GM19240 (cell line): ENCODE measurements at regions not wholly inside any gene's neighbourhood (a gene's known extent, or its start where the extent isn't known, plus 50 kb on each side); places are given as distances from the start of the nearest gene placed in this dataset.
"Not testable (repeated sequence)": the region's sequence is repeated elsewhere in the genome, so short reads cannot be mapped to it uniquely, and the experiment has no call there.

Experiments
- DNase-seq: peaks from one replicate; pipeline ENCODE4 v3.0.0; 2011; ENCODE audit warnings: low spot score; ENCODE audit not compliant: insufficient read length

DNA sequence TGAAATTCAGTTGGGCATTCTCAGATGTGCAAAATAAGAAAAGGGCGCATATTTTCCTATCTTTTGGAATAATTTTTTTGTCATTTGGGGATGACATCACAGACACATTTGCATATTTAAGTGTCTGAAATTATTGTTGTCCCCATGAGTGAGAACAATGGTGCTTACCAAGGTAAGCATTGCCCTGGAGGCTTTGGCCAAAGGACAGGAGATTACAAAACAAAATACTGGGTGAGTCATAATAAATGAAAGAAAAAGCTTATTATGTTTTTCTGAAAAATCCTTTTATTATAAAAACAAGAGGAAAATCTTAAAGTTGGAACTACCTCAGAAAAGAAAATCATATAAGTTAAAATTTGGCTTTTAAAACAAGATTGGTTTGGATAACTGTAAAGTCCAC lies 254.9 kb downstream of the BTG1 start:
- DNase-seq, result no peak

DNA sequence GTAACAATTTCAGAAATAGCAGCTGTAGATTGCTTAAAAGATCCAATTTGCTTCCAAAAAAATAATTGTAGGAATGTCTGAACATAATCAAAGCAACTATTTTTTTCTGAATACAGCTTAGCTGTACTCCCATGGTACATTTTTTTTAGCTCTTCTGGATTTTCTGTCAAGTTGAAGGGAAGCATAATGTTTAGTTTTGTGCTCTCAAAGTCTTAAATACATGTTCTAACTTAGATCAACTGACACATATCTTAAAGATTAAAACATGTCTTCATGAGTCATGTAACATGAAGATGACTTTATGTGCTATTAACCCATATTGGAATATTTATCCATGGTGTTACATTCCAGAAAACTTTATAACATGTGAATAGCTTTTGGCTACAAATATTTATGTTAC lies 255.7 kb downstream of the BTG1 start:
- no peak for DNase-seq

DNA sequence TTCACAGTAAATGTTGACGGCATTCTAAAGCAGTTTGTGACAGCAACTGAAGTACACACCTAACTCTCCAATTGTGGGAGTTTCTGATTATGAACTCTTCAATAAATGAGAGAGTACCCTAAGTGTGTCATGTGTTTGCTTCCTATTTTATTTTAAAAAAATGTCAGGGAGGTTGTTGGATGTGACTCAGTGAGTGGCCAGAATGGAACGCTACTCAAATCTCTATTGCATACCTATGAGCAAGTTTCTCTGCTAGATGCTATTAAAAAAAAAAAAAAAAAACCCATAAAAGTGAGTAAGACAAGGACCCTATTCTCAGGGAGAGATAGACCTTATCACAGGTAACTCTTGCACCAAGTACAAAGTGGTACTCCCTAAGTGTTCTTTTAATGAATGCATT lies 256.6 kb downstream of the BTG1 start:
- no peak for DNase-seq

DNA sequence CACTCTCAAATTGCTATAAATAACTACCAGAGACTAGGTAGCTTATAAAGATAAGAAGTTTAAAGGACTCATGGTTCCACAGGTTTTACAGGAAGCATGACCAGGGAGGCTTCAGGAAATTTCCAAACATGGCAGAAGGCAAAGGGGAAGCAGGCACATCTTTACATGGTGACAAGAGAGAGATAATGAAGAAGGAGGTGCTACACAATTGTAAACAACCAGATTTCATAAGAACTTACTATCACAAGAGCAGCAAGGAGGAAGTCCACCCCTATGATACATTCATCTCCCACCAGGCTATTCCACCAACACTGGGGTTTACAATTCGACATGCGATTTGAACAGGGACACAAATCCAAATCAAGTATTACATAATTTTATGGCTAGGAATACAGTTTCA lies 257.7 kb downstream of the BTG1 start:
- no peak for DNase-seq

GRCh38 chr12:91885851-91886731 lies 259.6 kb downstream of the BTG1 start:
- no peak for DNase-seq

- DNase-seq, result no peak
Measured at GRCh38 chr12:91884230-91884629, 261.4 kb downstream of the BTG1 start.

DNA sequence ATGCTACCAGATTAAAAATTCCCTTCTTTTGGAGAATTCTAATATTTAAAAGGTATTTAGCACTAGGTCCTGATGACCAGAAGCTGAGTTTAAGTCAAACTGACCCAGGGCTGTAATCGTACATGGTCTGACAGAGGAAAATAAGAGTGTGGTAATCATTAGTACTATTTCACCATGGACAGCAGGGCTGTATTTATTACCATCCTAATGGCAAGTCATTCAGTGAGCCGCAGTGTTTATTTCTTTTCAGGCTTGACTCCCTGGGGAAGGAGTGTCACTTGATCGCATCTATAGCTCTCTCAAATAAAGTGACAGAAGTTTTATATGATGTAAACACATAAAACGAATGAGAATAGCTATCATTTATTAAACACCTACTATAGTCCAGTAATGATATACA lies 261.8 kb downstream of the BTG1 start:
- no peak for DNase-seq

- no peak for DNase-seq
Measured at GRCh38 chr12:91882910-91883309, 262.7 kb downstream of the BTG1 start.

GRCh38 chr12:91880528-91880927 lies 265.1 kb downstream of the BTG1 start:
- no peak for DNase-seq

DNA sequence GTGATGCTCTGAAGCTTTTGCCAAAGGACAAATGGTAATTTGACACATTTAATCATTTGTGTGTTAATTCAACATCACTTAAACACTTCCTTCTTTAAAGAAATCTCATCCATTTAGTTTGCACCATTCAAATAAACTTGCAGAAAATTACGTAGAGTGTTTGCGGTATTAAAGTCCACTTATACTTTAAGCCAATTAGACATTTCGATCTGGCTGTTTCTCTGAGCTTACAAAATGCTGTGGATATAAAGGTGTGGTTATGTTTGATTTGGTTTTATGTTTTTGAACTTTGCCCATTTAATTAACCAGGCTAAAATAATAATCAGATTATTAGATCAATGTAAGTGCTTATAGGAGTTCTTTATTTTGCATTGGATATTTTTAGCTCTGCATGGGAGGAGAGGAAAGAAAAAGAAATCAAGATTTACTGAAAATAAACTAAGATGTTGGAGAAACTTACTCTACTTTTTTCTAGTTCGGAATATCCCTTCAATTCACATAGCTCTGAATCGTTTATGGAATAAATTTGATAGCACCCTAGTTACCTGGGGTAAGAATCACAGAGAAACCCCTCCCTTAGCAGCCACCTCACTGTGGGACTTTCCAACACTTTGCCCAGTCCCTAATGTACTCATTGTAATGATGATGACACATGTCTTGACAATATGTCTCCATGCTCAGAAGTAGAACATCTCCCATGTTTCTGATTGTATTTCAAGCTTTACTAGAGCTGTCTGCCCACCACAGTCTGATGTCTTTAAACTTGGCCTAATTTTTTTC lies 268.0 kb downstream of the BTG1 start:
- DNase-seq, result no peak

GRCh38 chr12:91877022-91877421 lies 268.6 kb downstream of the BTG1 start:
- DNase-seq, result no peak

DNA sequence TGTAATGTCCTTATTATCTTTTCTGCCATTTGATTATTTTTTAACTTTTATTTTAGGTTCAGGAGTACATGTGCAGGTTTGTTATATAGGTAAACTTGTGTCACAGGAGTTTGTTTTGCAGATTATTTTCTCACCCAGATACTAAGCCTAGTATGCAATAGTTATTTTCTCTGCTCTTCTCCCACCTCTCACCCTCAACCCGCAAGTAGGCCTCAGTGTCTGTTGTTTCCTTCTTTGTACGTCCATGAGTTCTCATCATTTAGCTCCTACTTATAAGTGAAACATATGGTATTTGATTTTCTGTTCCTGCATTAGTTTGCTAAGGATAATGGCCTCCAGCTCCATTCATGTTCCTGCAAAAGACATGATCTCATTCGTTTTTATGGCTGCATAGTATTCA lies 270.0 kb downstream of the BTG1 start:
- not testable (repeated sequence) for DNase-seq

GRCh38 chr12:91874086-91874865 lies 271.4 kb downstream of the BTG1 start:
- DNase-seq, result no peak

- DNase-seq, result no peak
Measured at GRCh38 chr12:91871751-91872150, 273.9 kb downstream of the BTG1 start.

- DNase-seq, result no peak
Measured at GRCh38 chr12:91870872-91871707, 274.6 kb downstream of the BTG1 start.

DNA sequence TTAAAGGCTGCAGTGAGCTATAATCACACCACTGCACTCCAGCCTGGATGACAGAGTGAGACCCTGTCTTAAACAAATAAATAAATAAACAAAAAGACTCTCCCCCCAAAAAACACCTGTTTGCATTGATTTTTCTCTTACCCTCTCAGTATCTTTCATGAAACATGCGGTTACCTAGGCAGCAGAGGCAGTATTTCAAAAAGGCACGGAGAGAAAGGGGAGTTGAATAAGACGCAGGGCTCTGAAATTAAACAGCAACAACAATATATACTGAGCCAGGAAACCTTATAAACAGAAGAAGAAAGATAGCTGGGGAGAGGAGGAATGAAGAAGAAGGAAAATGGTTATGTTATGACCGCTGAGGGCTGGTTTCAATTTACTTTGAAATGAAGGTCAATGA lies 277.6 kb downstream of the BTG1 start:
- DNase-seq, result no peak

- no peak for DNase-seq
Measured at GRCh38 chr12:91866566-91866965, 279.1 kb downstream of the BTG1 start.

DNA sequence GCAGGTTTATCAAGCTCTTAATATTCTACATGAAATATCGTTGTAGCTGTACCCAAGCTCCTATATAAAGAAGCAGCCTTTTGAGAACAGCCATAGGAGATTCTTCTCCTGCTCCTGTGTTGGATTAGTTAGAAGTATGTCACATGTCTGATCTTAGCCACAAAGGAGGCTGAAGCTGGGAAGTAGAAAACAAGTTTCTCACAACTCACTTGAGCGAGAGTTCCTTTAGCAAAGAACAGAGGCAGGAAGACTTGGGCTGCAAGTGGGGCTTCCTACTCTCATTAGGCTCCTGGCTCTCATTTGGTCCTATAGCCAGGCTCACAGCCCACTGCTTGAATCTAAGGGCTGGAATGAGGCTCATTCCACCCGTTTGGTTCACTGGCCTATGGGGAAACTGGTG lies 281.9 kb downstream of the BTG1 start:
- DNase-seq, result no peak

- no peak for DNase-seq
Measured at GRCh38 chr12:91861554-91861953, 284.1 kb downstream of the BTG1 start.

- DNase-seq, result no peak
Measured at GRCh38 chr12:91859347-91859746, 286.3 kb downstream of the BTG1 start.
